ENCODE measurements at regions not wholly inside any gene's neighbourhood (a gene's known extent, or its start where the extent isn't known, plus 50 kb on each side); places are given as distances from the start of the nearest gene placed in this dataset.
"Not testable (repeated sequence)": the region's sequence is repeated elsewhere in the genome, so short reads cannot be mapped to it uniquely, and the experiment has no call there.

DNA sequence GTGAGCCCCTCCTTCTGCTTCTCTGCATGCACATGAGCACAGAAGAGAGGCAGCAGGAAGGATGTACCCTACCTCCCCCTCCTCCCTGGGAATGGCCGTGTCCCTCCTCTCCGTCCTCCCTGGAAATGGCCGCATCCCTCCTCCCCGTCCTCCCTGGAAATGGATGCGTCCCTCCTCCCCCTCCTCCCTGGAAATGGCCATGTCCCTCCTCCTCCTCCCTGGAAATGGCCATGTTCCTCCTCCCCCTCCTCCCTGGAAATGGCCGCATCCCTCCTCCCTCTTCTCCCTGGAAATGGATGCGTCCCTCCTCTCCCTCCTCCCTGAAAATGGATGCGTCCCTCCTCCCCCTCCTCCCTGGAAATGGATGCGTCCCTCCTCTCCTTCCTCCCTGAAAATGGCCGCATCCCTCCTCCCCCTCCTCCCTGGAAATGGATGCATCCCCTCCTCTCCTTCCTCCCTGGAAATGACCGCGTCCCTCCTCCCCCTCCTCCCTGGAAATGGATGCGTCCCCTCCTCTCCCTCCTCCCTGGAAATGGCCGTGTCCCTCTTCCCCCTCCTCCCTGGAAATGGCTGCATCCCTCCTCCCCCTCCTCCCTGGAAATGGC lies 428.6 kb downstream of the AACS start:
- no peak for DNase-seq (ENCODE audit: low read depth in 2 of 2)

DNA sequence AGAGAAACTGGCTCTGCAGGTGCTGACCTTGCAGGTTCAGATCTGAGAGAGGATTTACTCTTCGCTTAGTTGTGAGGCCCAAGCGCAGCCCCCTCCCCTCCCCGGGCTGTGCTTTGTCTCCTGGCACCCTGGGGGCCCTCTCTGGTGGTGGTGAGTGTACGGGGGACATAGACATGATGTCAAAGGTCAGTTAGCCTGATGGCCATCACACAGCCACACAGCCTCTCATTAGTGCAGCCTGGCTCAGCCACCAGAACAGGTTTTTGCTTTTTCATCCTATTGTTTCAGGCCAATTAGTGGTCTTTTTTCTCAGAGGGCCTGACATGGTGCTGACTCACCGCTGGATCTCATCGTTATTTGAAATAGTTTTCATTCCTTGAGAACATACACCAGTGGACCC lies 437.9 kb downstream of the AACS start:
- no peak for DNase-seq (ENCODE audit: low read depth in 2 of 2)

GRCh38 chr12:125509195-125509594 lies 444.0 kb downstream of the AACS start:
- DNase-seq (ENCODE audit: low read depth in 2 of 2), result no peak

DNA sequence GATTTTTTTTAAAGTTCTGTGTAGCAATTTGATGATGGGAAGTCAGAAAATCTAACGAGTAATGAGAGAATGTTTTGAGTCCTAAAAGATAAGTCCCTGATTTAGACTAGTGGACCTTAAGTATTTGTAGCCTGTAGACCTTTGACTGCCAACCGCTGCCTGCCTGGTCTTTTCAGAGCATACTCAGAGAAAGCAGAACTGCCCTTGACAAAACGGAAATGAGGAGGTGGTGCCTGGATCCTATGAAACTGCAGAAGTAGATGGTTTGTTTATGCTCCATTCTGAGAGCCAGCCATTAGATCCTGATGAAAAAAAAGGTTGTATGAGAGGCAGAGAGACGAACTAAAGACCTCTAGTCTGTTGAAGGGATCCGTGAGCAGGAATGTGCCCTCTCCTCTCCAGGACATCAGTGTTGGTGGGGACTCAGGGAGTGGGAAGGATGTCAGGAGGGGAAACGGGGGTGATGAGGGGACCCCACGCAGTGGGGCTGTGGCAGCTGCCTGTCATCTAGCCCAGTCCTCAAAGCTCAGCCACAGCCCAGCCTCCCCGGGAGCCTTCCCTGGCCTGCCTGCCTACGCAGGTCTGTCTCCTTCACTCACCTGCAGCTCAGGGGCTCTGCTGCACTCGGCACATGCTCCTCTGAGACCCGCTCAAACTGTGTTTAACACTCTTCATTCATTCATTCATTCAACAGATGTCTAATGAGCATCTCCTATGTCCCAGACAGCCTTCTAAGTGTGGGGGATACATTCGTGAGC lies 447.5 kb downstream of the AACS start:
- DNase-seq (ENCODE audit: low read depth in 2 of 2), result no peak

GRCh38 chr12:125515887-125516286 lies 450.7 kb downstream of the AACS start:
- no peak for DNase-seq (ENCODE audit: low read depth in 2 of 2)

GRCh38 chr12:125518074-125518473 lies 452.8 kb downstream of the AACS start:
- DNase-seq (ENCODE audit: low read depth in 2 of 2), result no peak

DNA sequence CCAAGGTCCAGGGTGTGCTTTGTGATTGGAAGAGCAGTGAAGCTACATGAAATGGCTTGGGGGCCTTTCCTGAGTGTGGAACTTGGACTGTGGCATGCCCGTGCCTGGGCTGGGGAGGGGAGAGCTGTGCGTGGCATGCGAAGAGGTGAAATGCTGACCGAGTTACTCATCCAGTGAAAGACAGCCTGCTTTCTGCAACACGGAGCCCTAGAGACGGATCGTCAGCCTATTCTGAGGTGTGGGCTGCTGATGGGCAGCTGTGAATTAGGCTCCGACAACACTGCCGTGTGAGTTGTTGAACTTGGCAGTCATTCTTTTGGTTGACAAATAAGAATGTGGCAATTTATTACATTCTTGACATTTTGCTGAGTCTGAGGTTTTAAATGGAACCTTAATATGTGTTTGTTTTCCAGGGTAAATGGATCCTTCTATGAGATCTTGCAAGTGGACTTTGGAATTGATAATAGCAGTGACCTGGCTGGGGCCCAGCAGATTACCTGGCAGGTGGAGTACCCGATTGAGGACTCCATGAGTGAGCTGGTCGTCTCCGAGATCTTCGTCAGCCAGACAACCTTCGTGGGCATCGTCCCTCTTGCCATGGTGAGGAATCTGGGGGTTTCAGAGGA lies 453.9 kb downstream of the AACS start:
- DNase-seq (ENCODE audit: low read depth in 2 of 2), result no peak

DNA sequence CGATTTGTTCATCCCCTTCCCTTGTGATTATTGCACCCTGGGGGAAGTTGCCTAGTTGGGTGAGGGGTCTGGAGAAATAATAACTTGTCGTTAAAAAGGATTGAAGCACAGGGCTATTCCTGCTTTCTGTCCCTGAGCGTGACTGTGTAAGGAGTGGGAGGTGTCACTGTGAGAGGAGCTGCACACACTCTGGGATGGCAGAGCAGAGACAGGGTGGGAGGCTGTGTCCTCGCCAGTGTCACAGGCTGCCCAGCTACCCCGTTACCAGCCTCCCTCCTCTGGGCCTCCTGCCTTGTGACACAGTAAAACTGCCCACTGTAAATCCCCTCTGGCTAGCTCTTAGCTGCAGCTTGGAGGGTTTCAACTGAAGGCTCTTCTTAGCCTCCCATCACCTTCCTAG lies 460.6 kb downstream of the AACS start:
- no peak for DNase-seq (ENCODE audit: low read depth in 2 of 2)

- DNase-seq (ENCODE audit: low read depth in 2 of 2), result no peak
These were observed 463.0 kb downstream of the AACS start for GRCh38 chr12:125528281-125528680.

GRCh38 chr12:125530201-125530600 lies 465.0 kb downstream of the AACS start:
- no peak for DNase-seq (ENCODE audit: low read depth in 2 of 2)

- no peak for DNase-seq (ENCODE audit: low read depth in 2 of 2)
These were observed 465.6 kb downstream of the AACS start for GRCh38 chr12:125530876-125531275.

DNA sequence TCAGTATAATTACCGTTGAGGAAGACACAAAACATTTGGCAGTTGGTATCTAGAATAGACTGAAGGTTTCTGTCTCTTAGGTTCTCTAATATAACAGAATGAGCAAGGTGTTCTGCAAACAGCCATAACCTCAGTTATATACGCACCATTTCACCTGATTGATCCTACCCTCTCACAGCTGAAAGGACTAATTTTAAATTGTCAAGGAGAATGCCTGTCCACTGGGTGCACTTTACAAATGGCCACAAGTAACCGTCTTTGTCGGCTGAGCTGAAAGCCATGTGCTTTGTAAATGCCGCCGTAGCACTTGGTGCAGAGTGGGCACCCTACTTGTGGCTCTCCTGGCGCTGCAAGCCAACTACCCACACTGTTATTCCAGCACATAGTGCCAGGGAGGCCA lies 466.3 kb downstream of the AACS start:
- no peak for DNase-seq (ENCODE audit: low read depth in 2 of 2)

DNA sequence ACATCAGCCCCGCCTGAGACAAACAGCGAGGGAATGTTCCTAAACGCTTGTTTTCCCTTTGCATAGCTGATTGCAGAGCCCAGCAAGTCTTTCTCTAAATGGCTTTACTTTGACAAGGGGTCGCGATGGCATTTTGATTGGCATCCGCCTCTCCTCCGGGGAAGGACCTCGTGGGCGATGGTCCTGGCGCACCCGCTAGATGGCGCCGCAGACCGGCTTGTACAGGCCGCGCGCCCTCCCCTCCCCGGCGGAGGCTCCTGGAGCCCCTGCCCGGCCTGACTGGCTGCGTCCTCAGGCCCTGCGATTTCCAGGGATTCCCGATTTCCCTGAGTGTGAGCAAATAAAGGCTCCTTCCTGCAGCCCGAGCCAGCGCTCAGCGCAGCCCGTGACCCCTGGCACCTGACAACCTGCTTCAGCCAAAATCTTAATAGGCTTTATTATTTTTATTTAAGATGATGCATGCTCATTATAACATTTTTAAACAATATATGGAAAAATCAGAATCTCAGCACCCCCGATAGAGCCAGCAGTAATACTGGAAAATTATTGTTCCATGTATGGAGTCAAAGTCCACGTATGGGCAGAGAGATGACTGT lies 468.3 kb downstream of the AACS start:
- no peak for DNase-seq (ENCODE audit: low read depth in 2 of 2)

- DNase-seq (ENCODE audit: low read depth in 2 of 2), result no peak
These were observed 473.4 kb downstream of the AACS start for GRCh38 chr12:125538401-125539199.

DNA sequence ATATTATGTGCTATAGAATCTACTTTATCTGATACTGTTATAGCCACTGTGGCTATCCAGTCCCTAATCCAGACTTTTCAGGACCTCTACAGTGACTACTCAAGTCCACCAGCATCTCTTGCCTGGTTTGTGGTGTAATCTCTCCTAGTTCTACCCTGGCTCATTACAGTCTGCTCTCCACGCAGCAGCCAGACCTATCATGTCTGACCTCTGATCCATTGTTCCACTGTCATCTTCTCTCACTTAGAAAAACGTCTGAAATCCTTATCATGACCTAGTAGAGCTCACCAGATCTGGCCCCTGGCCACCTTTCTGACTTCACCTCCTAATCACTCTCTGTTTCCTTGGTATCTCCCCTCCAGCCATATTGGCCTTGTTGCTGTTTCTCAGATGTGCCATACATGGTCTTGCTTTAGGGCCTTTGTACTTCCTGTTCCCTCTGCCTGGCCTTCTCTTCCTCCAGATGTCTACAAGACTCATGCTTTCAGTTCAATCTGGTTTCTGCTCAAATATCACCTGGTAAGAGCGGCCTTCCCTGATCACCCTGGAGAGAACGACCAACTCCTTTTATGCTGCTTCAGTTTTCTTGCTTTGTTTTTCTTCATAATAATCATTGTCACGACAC lies 475.5 kb downstream of the AACS start:
- DNase-seq (ENCODE audit: low read depth in 2 of 2), result no peak

- DNase-seq (ENCODE audit: low read depth in 2 of 2), result no peak
These were observed 479.7 kb downstream of the AACS start for GRCh38 chr12:125544960-125545359.

GRCh38 chr12:125549171-125549570 lies 483.9 kb downstream of the AACS start:
- DNase-seq (ENCODE audit: low read depth in 2 of 2), result no peak

GRCh38 chr12:125549836-125550235 lies 484.6 kb downstream of the AACS start:
- no peak for DNase-seq (ENCODE audit: low read depth in 2 of 2)

DNA sequence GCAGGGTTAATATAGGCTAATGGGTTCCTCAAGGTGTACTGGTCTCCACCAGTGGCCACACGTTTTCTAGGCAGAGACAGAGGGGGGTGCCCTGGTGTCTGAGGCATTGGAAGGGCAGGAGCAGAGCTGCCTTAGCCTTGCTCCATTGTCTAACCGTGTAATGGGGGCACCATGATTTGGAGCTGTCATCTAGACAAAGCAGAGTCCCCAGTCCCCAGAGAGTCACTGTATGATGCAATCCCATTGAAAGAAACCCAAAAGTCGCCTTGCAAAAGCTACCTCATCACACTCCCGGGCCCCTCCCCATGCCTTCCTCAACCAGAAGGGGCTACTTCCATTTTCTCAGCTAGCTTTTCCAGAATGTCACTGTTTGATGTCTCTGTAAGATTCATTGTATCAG lies 487.1 kb downstream of the AACS start:
- DNase-seq (ENCODE audit: low read depth in 2 of 2), result no peak

- not testable (repeated sequence) for DNase-seq (ENCODE audit: low read depth in 2 of 2)
These were observed 495.8 kb downstream of the AACS start for GRCh38 chr12:125561008-125561407.

- DNase-seq (ENCODE audit: low read depth in 2 of 2), result no peak
These were observed 499.5 kb downstream of the AACS start for GRCh38 chr12:125564753-125565152.

GRCh38 chr12:125567581-125567980 lies 502.3 kb downstream of the AACS start:
- no peak for DNase-seq (ENCODE audit: low read depth in 2 of 2)
